ENCODE measurements at regions not wholly inside any gene's neighbourhood (a gene's known extent, or its start where the extent isn't known, plus 50 kb on each side); places are given as distances from the start of the nearest gene placed in this dataset.
"Not testable (repeated sequence)": the region's sequence is repeated elsewhere in the genome, so short reads cannot be mapped to it uniquely, and the experiment has no call there.

- Histone ChIP-seq H3K4me1 (ENCODE audit: insufficient read depth) (no peaks in the 10 kb centered on the region), H3K27ac (no peak overlapping the region), H3K27me3 (no peaks in the 10 kb centered on the region), H3K36me3 (no peaks in the 10 kb centered on the region), H3K4me3 (no peak overlapping the region), H3K9me3 (no peaks in the 10 kb centered on the region)
- DNase-seq, result no peak
- intact Hi-C loops (cut with DNase I), result no loop called here
- TF ChIP-seq, protein P1, sequence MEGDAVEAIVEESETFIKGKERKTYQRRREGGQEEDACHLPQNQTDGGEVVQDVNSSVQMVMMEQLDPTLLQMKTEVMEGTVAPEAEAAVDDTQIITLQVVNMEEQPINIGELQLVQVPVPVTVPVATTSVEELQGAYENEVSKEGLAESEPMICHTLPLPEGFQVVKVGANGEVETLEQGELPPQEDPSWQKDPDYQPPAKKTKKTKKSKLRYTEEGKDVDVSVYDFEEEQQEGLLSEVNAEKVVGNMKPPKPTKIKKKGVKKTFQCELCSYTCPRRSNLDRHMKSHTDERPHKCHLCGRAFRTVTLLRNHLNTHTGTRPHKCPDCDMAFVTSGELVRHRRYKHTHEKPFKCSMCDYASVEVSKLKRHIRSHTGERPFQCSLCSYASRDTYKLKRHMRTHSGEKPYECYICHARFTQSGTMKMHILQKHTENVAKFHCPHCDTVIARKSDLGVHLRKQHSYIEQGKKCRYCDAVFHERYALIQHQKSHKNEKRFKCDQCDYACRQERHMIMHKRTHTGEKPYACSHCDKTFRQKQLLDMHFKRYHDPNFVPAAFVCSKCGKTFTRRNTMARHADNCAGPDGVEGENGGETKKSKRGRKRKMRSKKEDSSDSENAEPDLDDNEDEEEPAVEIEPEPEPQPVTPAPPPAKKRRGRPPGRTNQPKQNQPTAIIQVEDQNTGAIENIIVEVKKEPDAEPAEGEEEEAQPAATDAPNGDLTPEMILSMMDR (IDR thresholded peaks at IDR 0.05), result no peak
- TF ChIP-seq EP300 (IDR thresholded peaks at IDR 0.05), result no peak
- TF ChIP-seq POLR2A (IDR thresholded peaks at IDR 0.05), result no peak
Observed at GRCh38 chr17:70599198-70599597, 429.9 kb downstream of the KCNJ2 start.

GRCh38 chr17:70599945-70600344 is 430.6 kb downstream of the KCNJ2 start:
- H3K27ac ChIP-seq; H3K4me1 ChIP-seq (ENCODE audit: insufficient read depth); H3K27me3 ChIP-seq; H3K9me3 ChIP-seq; intact Hi-C loops (cut with DNase I); DNase-seq; H3K36me3 ChIP-seq; H3K4me3 ChIP-seq: not testable (repeated sequence)
- 92 to 97% (median 94%) methylated on average over 3 of the region's 3 CpGs for WGBS, 3 donors

- Histone ChIP-seq H3K9me3 (no peaks in the 10 kb centered on the region), H3K4me1 (ENCODE audit: insufficient read depth) (no peaks in the 10 kb centered on the region), H3K36me3 (no peaks in the 10 kb centered on the region), H3K27ac (no peak overlapping the region), H3K4me3 (no peak overlapping the region), H3K27me3 (no peaks in the 10 kb centered on the region)
- 80 to 96% (median 92%) methylated on average over 4 of the region's 4 CpGs for whole genome bisulfite sequencing, 3 donors
- intact Hi-C loops (cut with DNase I), result no loop called here
- DNase-seq, result no peak
- TF ChIP-seq, protein P1 (IDR thresholded peaks at IDR 0.05), result no peak
- TF ChIP-seq EP300 (IDR thresholded peaks at IDR 0.05) (no peak), POLR2A (IDR thresholded peaks at IDR 0.05) (no peak)
Observed at GRCh38 chr17:70603226-70603625, 433.9 kb downstream of the KCNJ2 start.

DNA sequence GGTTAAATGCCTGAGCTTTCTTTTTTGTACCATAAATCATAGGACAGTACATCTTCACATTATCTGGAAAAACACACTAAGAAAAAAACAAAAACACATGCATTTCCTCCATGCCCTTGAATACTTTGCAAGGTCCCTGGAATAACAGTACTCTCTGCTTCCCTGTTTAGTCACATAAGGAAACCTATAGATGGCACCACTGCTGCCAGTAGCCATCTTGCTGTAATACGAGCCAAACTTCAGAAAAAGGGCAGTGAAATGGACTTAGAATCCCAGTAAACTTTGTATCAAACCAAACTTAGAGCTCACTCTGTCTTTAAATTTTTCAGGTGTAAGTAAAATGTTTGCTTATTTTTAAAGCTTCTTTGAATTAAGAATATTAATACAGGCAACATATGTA is 435.5 kb downstream of the KCNJ2 start:
- 61 to 67% (median 63%) methylated on average over 1 of the region's 1 CpG for WGBS, 3 donors

GRCh38 chr17:70606086-70606485 is 436.8 kb downstream of the KCNJ2 start:
- TF ChIP-seq POLR2A (IDR thresholded peaks at IDR 0.05) (no peak), EP300 (IDR thresholded peaks at IDR 0.05) (no peak)
- TF ChIP-seq, protein P1 (IDR thresholded peaks at IDR 0.05), result no peak
- Histone ChIP-seq H3K9me3 (no peaks in the 10 kb centered on the region), H3K27me3 (no peaks in the 10 kb centered on the region), H3K36me3 (no peaks in the 10 kb centered on the region), H3K4me1 (ENCODE audit: insufficient read depth) (no peaks in the 10 kb centered on the region), H3K4me3 (no peak overlapping the region), H3K27ac (no peak overlapping the region)
- intact Hi-C loops (cut with DNase I), result no loop called here
- WGBS, 3 donors, result 42 to 54% (median 47%) methylated on average over 2 of the region's 2 CpGs
- DNase-seq, result no peak

More for the DNA sequence above, 435.5 kb downstream of the KCNJ2 start:
- intact Hi-C loops (cut with DNase I), result no loop called here
- H3K4me3 ChIP-seq, result no peak overlapping the region
- no peaks in the 10 kb centered on the region for H3K36me3 ChIP-seq
- TF ChIP-seq, protein P1 (IDR thresholded peaks at IDR 0.05), result no peak
- no peak for TF ChIP-seq EP300 (IDR thresholded peaks at IDR 0.05)
- TF ChIP-seq POLR2A (IDR thresholded peaks at IDR 0.05), result no peak
- H3K4me1 ChIP-seq (ENCODE audit: insufficient read depth), result no peaks in the 10 kb centered on the region
- DNase-seq, result no peak
- no peaks in the 10 kb centered on the region for H3K27me3 ChIP-seq
- no peak overlapping the region for H3K27ac ChIP-seq
- no peaks in the 10 kb centered on the region for H3K9me3 ChIP-seq

All from ovary (tissue), 7 donors.